Osteoblast (primary cell): ENCODE measurements at regions not wholly inside any gene's neighbourhood (a gene's known extent, or its start where the extent isn't known, plus 50 kb on each side); places are given as distances from the start of the nearest gene placed in this dataset.

Experiments used
- DNase-seq: peaks from one replicate; pipeline ENCODE4 v3.0.0; 2011; ENCODE audit warnings: low spot score, mixed read lengths; ENCODE audit not compliant: insufficient read length; ENCODE audit errors: missing footprints
- H2AFZ ChIP-seq: 2 replicates; pipeline ENCODE4 v1.6.0; 2011; ENCODE audit warnings: mild to moderate bottlenecking, low read length
- H3K27ac ChIP-seq: 2 replicates; pipeline ENCODE4 v1.5.1; 2011; ENCODE audit warnings: mild to moderate bottlenecking, low read depth, low read length, moderate library complexity
- H3K27me3 ChIP-seq: 2 replicates; pipeline ENCODE4 v1.6.0; 2012; ENCODE audit warnings: mild to moderate bottlenecking, control low read depth, inconsistent platforms, low read length, moderate library complexity; ENCODE audit not compliant: insufficient read depth
- H3K36me3 ChIP-seq: 2 replicates; pipeline ENCODE4 v1.5.1; 2011; ENCODE audit warnings: mild to moderate bottlenecking, low read length, control low read depth, moderate library complexity; ENCODE audit not compliant: insufficient read depth
- H3K4me1 ChIP-seq: 2 replicates; pipeline ENCODE4 v1.5.1; 2011; ENCODE audit warnings: mild to moderate bottlenecking, low read length, control low read depth, moderate library complexity; ENCODE audit not compliant: insufficient read depth
- H3K4me2 ChIP-seq: 2 replicates; pipeline ENCODE4 v1.6.0; 2011; ENCODE audit warnings: mild to moderate bottlenecking, low read length; ENCODE audit not compliant: insufficient read depth
- H3K4me3 ChIP-seq: fragments of 200-600 bp; sonication (generic); 3 replicates; pipeline ENCODE4 v1.5.1; 2012; ENCODE audit warnings: mild to moderate bottlenecking, low read length, inconsistent platforms; ENCODE audit not compliant: insufficient read depth
- H3K79me2 ChIP-seq: 2 replicates; pipeline ENCODE4 v1.6.0; 2012; ENCODE audit warnings: mild to moderate bottlenecking, low read length, control low read depth, inconsistent platforms; ENCODE audit not compliant: insufficient read depth
- H3K9me3 ChIP-seq: 2 replicates; pipeline ENCODE4 v1.5.1; 2011; ENCODE audit warnings: low read depth, low read length, control low read depth
- H4K20me1 ChIP-seq: 2 replicates; pipeline ENCODE4 v1.6.0; 2012; ENCODE audit warnings: mild to moderate bottlenecking, low read length, control low read depth; ENCODE audit not compliant: insufficient read depth
- CTCF ChIP-seq: IDR thresholded peaks from 2 replicates; pipeline ENCODE4 v1.5.1; 2011; ENCODE audit warnings: mild to moderate bottlenecking, low read depth, low read length, moderate library complexity; ENCODE audit errors: extremely low read depth

DNA sequence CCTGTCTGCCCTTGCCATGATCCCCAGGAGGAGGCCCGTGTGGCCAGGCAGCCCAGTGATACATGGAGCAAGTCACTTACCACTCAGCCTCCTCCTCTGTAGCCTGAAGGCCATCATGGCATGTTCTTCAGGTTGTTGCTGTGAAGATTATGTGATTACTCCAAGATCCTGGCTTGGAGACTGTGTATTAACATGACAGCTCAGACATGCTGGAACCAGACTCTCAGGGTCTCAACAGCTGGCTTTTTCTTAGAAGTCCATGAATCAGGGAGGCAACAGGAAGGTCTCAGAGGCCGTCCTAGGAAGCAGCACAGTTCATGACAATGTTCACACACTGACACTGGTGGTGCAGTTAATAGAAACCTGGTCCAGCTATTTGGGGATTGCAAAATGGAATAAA, 158.6 kb upstream of the TWIST2 start:
- no peak for TF ChIP-seq CTCF
- H4K20me1 ChIP-seq = no peaks in the 10 kb centered on the region
- H2AFZ ChIP-seq = no peak overlapping the region
- H3K9me3 ChIP-seq = no peaks in the 10 kb centered on the region
- H3K4me3 ChIP-seq = no peak overlapping the region
- no peak overlapping the region for H3K27ac ChIP-seq
- peaks cover 7% of the 10 kb centered on the region for H3K4me1 ChIP-seq
- peaks cover 22% of the 10 kb centered on the region for H3K27me3 ChIP-seq
- H3K79me2 ChIP-seq = no peaks in the 10 kb centered on the region
- no peaks in the 10 kb centered on the region for H3K36me3 ChIP-seq
- DNase-seq = no peak
- no peak overlapping the region for H3K4me2 ChIP-seq

- no peak overlapping the region for H3K4me2 ChIP-seq
- no peak overlapping the region for H3K4me3 ChIP-seq
- peaks cover 22% of the 10 kb centered on the region for H3K27me3 ChIP-seq
- no peaks in the 10 kb centered on the region for H3K9me3 ChIP-seq
- H3K79me2 ChIP-seq = no peaks in the 10 kb centered on the region
- peaks cover 4% of the 10 kb centered on the region for H3K4me1 ChIP-seq
- no peaks in the 10 kb centered on the region for H3K36me3 ChIP-seq
- DNase-seq = no peak
- H3K27ac ChIP-seq = no peak overlapping the region
- TF ChIP-seq CTCF = no peak
- H2AFZ ChIP-seq = no peak overlapping the region
- no peaks in the 10 kb centered on the region for H4K20me1 ChIP-seq
Observed at GRCh38 chr2:238689871-238690389, 158.0 kb upstream of the TWIST2 start.

GRCh38 chr2:238690511-238690910, 157.4 kb upstream of the TWIST2 start:
- Histone ChIP-seq H3K79me2 (no peaks in the 10 kb centered on the region), H3K27me3 (peaks cover 22% of the 10 kb centered on the region), H3K4me1 (no peaks in the 10 kb centered on the region), H3K4me3 (no peak overlapping the region), H3K9me3 (no peaks in the 10 kb centered on the region), H4K20me1 (no peaks in the 10 kb centered on the region), H3K27ac (no peak overlapping the region), H3K36me3 (no peaks in the 10 kb centered on the region), H2AFZ (no peak overlapping the region), H3K4me2 (no peak overlapping the region)
- no peak for TF ChIP-seq CTCF
- no peak for DNase-seq

GRCh38 chr2:238691596-238692491, 156.0 kb upstream of the TWIST2 start:
- no peaks in the 10 kb centered on the region for H3K9me3 ChIP-seq
- no peak overlapping the region for H3K4me3 ChIP-seq
- no peak overlapping the region for H3K27ac ChIP-seq
- H4K20me1 ChIP-seq = no peaks in the 10 kb centered on the region
- no peak overlapping the region for H3K4me2 ChIP-seq
- no peaks in the 10 kb centered on the region for H3K36me3 ChIP-seq
- H3K79me2 ChIP-seq = no peaks in the 10 kb centered on the region
- no peak overlapping the region for H2AFZ ChIP-seq
- TF ChIP-seq CTCF = no peak
- DNase-seq = no peak
- peaks cover 22% of the 10 kb centered on the region for H3K27me3 ChIP-seq
- no peaks in the 10 kb centered on the region for H3K4me1 ChIP-seq
